NCI-H1048 (cell line): ENCODE measurements at regions not wholly inside any gene's neighbourhood (a gene's known extent, or its start where the extent isn't known, plus 50 kb on each side); places are given as distances from the start of the nearest gene placed in this dataset.
"Not testable (repeated sequence)": the region's sequence is repeated elsewhere in the genome, so short reads cannot be mapped to it uniquely, and the experiment has no call there.

Experiments
- DNase-seq: peaks from one replicate; lab custom pipeline; 2025; lab: John Stamatoyannopoulos, UW

GRCh38 chr13:22757530-22758120 is 423.2 kb upstream of the SGCG start:
- DNase-seq, result no peak

- DNase-seq, result no peak
These were observed 422.5 kb upstream of the SGCG start for GRCh38 chr13:22758245-22758644.

GRCh38 chr13:22761709-22762108 is 419.1 kb upstream of the SGCG start:
- DNase-seq, result no peak

GRCh38 chr13:22765547-22765946 is 415.2 kb upstream of the SGCG start:
- no peak for DNase-seq

GRCh38 chr13:22770891-22771290 is 409.9 kb upstream of the SGCG start:
- no peak for DNase-seq

- DNase-seq, result no peak
These were observed 407.3 kb upstream of the SGCG start for GRCh38 chr13:22773465-22773864.

GRCh38 chr13:22776394-22777186 is 404.2 kb upstream of the SGCG start:
- no peak for DNase-seq

- no peak for DNase-seq
These were observed 403.6 kb upstream of the SGCG start for GRCh38 chr13:22777207-22777606.

- no peak for DNase-seq
These were observed 391.7 kb upstream of the SGCG start for GRCh38 chr13:22789027-22789593.

GRCh38 chr13:22789916-22790315 is 390.9 kb upstream of the SGCG start:
- no peak for DNase-seq

- DNase-seq, result no peak
These were observed 387.1 kb upstream of the SGCG start for GRCh38 chr13:22793598-22794134.

GRCh38 chr13:22800526-22801401 is 380.0 kb upstream of the SGCG start:
- DNase-seq, result no peak

- no peak for DNase-seq
These were observed 379.3 kb upstream of the SGCG start for GRCh38 chr13:22801402-22802003.

- no peak for DNase-seq
These were observed 368.0 kb upstream of the SGCG start for GRCh38 chr13:22812793-22813192.

- DNase-seq, result not testable (repeated sequence)
These were observed 367.0 kb upstream of the SGCG start for GRCh38 chr13:22813531-22814377.

- DNase-seq, result not testable (repeated sequence)
These were observed 366.3 kb upstream of the SGCG start for GRCh38 chr13:22814433-22814832.

GRCh38 chr13:22821589-22821988 is 359.2 kb upstream of the SGCG start:
- DNase-seq, result no peak

GRCh38 chr13:22825186-22825585 is 355.6 kb upstream of the SGCG start:
- DNase-seq, result no peak

- DNase-seq, result no peak
These were observed 352.7 kb upstream of the SGCG start for GRCh38 chr13:22828081-22828480.

- no peak for DNase-seq
These were observed 344.3 kb upstream of the SGCG start for GRCh38 chr13:22836475-22836874.
